Uterus (tissue), 3 donors: ENCODE measurements at regions not wholly inside any gene's neighbourhood (a gene's known extent, or its start where the extent isn't known, plus 50 kb on each side); places are given as distances from the start of the nearest gene placed in this dataset.

Experiments
- DNase-seq, 2 donors: peaks; one replicate each; pipeline ENCODE4 v3.0.0-alpha.2; 2019 to 2020
- H3K27ac ChIP-seq, 2 donors: fragments of 200-600 bp; sonication (generic); 1 replicate in 1 of 2; 2 replicates in 1 of 2; pipeline ENCODE4 v1.5.1; 2016 to 2018
- H3K27me3 ChIP-seq, 2 donors: fragments of 200-600 bp; sonication (generic); one replicate each; pipeline ENCODE4 v1.5.1; 2018 to 2019; ENCODE audit warnings: control low read depth in 1 of 2
- H3K36me3 ChIP-seq, 2 donors: fragments of 200-600 bp; sonication (generic); one replicate each; pipeline ENCODE4 v1.5.1; 2019; ENCODE audit warnings: control low read depth in 1 of 2
- H3K4me1 ChIP-seq, 2 donors: fragments of 200-600 bp; sonication (generic); one replicate each; pipeline ENCODE4 v1.5.1; 2018 to 2019; ENCODE audit warnings: control low read depth in 1 of 2
- H3K4me3 ChIP-seq, 2 donors: fragments of 200-600 bp; sonication (generic); 1 replicate in 1 of 2; 2 replicates in 1 of 2; pipeline ENCODE4 v1.5.1; 2018 to 2019; ENCODE audit warnings: mild to moderate bottlenecking in 1 of 2
- H3K9me3 ChIP-seq, 2 donors: fragments of 200-600 bp; sonication (generic); one replicate each; pipeline ENCODE4 v1.5.1; 2019; ENCODE audit warnings: control low read depth in 1 of 2
- CTCF ChIP-seq, 4 experiments: fragments of 200-600 bp in 2 of 4; fragments of 450-650 bp in 2 of 4; sonication (generic) in 2 of 4; IDR thresholded peaks; one replicate each; pipeline ENCODE4 v1.5.1; 2016 to 2019; ENCODE audit warnings: antibody characterized with exemption in 4 of 4, mild to moderate bottlenecking in 2 of 4, moderate library complexity in 1 of 4
- POLR2A ChIP-seq, 2 donors: fragments of 450-650 bp; IDR thresholded peaks; one replicate each; pipeline ENCODE4 v1.6.1; 2016; ENCODE audit warnings: antibody characterized with exemption in 2 of 2, mild to moderate bottlenecking in 1 of 2, moderate library complexity in 1 of 2
- intact Hi-C: fragments of 100-400 bp; cut with DNase I; formaldehyde crosslinking; loops from one replicate; pipeline ENCODE4 v1.15.1; 2023; ENCODE audit warnings: low total_unique reads
- donor health status: DM: yes; HTN: yes; CAD: no.

- DNase-seq = no peak
- H3K36me3 ChIP-seq = no peaks in the 10 kb centered on the region
- no peak overlapping the region for H3K4me3 ChIP-seq
- intact Hi-C loops = no loop called here
- no peaks in the 10 kb centered on the region for H3K4me1 ChIP-seq
- H3K9me3 ChIP-seq = no peaks in the 10 kb centered on the region
- no peak overlapping the region for H3K27ac ChIP-seq
- TF ChIP-seq CTCF (IDR thresholded peaks at IDR 0.05) (no peak), POLR2A (IDR thresholded peaks at IDR 0.05) (no peak)
- H3K27me3 ChIP-seq = no peaks in the 10 kb centered on the region
These were observed 148.5 kb upstream of the SESN3 start for GRCh38 chr11:95379479-95379878.

- no peak overlapping the region for H3K27ac ChIP-seq
- no peak overlapping the region for H3K4me3 ChIP-seq
- DNase-seq = no peak
- no peaks in the 10 kb centered on the region for H3K4me1 ChIP-seq
- H3K9me3 ChIP-seq = no peaks in the 10 kb centered on the region
- no peaks in the 10 kb centered on the region for H3K36me3 ChIP-seq
- intact Hi-C loops = no loop called here
- TF ChIP-seq CTCF (IDR thresholded peaks at IDR 0.05) (no peak), POLR2A (IDR thresholded peaks at IDR 0.05) (no peak)
- no peaks in the 10 kb centered on the region for H3K27me3 ChIP-seq
These were observed 147.8 kb upstream of the SESN3 start for GRCh38 chr11:95378789-95379188.

GRCh38 chr11:95378111-95378510 lies 147.1 kb upstream of the SESN3 start:
- Histone ChIP-seq H3K27me3 (no peaks in the 10 kb centered on the region), H3K4me1 (no peaks in the 10 kb centered on the region), H3K36me3 (no peaks in the 10 kb centered on the region), H3K9me3 (no peaks in the 10 kb centered on the region), H3K27ac (no peak overlapping the region), H3K4me3 (no peak overlapping the region)
- intact Hi-C loops = no loop called here
- no peak for TF ChIP-seq CTCF (IDR thresholded peaks at IDR 0.05)
- TF ChIP-seq POLR2A (IDR thresholded peaks at IDR 0.05) = no peak
- DNase-seq = no peak

GRCh38 chr11:95375886-95376285 lies 144.9 kb upstream of the SESN3 start:
- no peak overlapping the region for H3K4me3 ChIP-seq
- H3K36me3 ChIP-seq = no peaks in the 10 kb centered on the region
- TF ChIP-seq CTCF (IDR thresholded peaks at IDR 0.05) (no peak), POLR2A (IDR thresholded peaks at IDR 0.05) (no peak)
- H3K9me3 ChIP-seq = no peaks in the 10 kb centered on the region
- no peaks in the 10 kb centered on the region for H3K4me1 ChIP-seq
- H3K27ac ChIP-seq = no peak overlapping the region
- DNase-seq = no peak
- H3K27me3 ChIP-seq = no peaks in the 10 kb centered on the region
- intact Hi-C loops = no loop called here

- Histone ChIP-seq H3K27me3 (no peaks in the 10 kb centered on the region), H3K4me1 (no peaks in the 10 kb centered on the region), H3K4me3 (no peak overlapping the region), H3K27ac (no peak overlapping the region), H3K9me3 (no peaks in the 10 kb centered on the region), H3K36me3 (no peaks in the 10 kb centered on the region)
- DNase-seq = no peak
- intact Hi-C loops = no loop called here
- TF ChIP-seq POLR2A (IDR thresholded peaks at IDR 0.05) (no peak), CTCF (IDR thresholded peaks at IDR 0.05) (no peak)
These were observed 144.4 kb upstream of the SESN3 start for GRCh38 chr11:95375451-95375850.
